ENCODE measurements at regions not wholly inside any gene's neighbourhood (a gene's known extent, or its start where the extent isn't known, plus 50 kb on each side); places are given as distances from the start of the nearest gene placed in this dataset.

- TF ChIP-seq EZH2 (IDR thresholded peaks at IDR 0.05) (no peak), POLR2AphosphoS5 (IDR thresholded peaks at IDR 0.05; ENCODE audit: borderline replicate concordance, low read depth, low read length) (no peak), FOXP2 (optimal IDR thresholded peaks at IDR 0.05; ENCODE audit: control extremely low read depth, extremely low read length, insufficient read depth) (no peak)
Observed at GRCh38 chr4:144557404-144557803, 88.6 kb upstream of the HHIP start.
